T-helper 1 cell treated with Interleukin-12 subunit alpha and Interleukin-12 subunit beta and Interleukin-4 antibody, amounts not matched to agents 30 ng/mL and 1 ng/mL, for 36 hours (primary cell): ENCODE measurements at regions not wholly inside any gene's neighbourhood (a gene's known extent, or its start where the extent isn't known, plus 50 kb on each side); places are given as distances from the start of the nearest gene placed in this dataset.

Experiments
- intact Hi-C: fragments of 100-400 bp; cut with micrococcal nuclease; formaldehyde crosslinking; loops from one replicate; pipeline ENCODE4 v1.15.1; 2024

GRCh38 chr4:34196375-34196774 lies 2047.9 kb downstream of the ARAP2 start:
- intact Hi-C loops = no loop called here

DNA sequence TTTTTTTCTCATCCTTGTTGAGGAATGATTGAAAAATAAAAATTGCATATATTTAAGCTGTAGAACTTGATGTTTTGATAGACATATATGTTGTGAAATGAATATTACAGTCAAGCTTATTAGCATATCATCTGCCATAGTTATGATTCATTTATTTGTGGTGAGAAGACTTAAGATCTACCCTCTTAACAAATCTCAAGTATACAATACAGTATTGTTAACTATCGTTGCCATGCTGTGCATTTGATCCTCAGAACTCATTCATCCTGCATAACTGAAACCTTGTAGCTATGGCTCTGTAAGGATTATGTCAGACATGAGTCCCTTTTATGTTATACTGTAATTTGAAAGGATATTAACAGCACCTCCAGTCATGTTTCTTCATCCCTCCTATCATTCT lies 2045.3 kb downstream of the ARAP2 start:
- intact Hi-C loops = no loop called here

GRCh38 chr4:34200535-34200934 lies 2043.8 kb downstream of the ARAP2 start:
- intact Hi-C loops = no loop called here

- intact Hi-C loops = no loop called here
Observed at GRCh38 chr4:34202154-34202553, 2042.2 kb downstream of the ARAP2 start.

- intact Hi-C loops = no loop called here
Observed at GRCh38 chr4:34220601-34221000, 2023.7 kb downstream of the ARAP2 start.

DNA sequence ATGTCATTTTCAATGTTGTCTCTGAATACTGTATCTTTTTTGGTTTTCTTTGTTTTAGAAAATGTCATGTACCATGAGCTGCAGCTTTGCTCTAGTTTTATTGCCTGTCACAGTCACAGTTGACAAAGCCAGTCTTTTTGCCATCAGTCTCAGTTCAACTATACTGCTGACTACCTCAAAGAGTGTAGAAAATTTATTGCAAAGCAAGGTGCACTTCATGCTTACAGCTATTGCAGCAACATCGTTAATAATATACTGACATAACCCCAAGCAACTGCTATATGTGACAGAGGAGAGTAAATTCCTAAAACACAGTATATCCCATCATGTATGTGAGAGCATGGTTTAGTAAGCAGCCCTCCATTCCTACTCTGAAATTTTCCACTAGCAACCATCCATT lies 2022.3 kb downstream of the ARAP2 start:
- intact Hi-C loops = no loop called here

GRCh38 chr4:34236118-34236517 lies 2008.2 kb downstream of the ARAP2 start:
- intact Hi-C loops = no loop called here

DNA sequence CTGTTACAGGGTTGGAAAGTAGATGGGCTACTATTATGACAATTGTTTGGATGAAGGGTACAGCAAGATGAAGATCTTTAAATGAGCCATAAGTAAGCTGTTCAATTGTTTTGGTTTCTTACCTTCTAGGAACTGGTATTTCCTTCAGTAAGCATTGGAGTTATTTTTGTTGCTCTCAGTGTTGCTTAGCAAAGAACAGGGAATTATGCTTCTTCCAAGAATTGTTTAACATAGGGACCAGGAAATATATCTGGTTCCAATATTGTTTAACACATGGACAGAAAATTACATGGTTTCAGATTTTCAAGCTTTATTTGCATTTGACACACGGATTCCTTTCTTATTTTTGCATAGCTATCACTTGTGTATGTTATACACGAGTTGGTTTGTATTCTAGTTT lies 1999.0 kb downstream of the ARAP2 start:
- intact Hi-C loops = no loop called here

DNA sequence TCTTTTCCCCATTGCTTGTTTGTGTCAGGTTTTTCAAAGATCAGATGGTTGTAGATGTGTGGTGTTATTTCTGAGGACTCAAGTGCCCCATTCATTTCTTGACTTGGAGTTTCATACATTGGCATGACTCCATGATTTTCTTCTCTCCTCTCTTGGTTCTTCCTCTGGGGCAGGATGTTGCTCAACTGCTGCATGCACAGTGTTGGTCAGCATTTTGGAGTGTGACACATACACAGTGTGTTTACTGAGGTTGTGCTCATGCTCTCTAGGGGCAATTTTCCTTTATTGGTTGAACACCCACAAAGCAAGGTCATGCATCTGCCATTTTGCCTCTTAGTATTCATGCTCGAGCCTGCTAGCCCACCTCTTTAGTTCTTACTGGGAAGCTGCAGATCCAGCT lies 1993.8 kb downstream of the ARAP2 start:
- intact Hi-C loops = no loop called here

DNA sequence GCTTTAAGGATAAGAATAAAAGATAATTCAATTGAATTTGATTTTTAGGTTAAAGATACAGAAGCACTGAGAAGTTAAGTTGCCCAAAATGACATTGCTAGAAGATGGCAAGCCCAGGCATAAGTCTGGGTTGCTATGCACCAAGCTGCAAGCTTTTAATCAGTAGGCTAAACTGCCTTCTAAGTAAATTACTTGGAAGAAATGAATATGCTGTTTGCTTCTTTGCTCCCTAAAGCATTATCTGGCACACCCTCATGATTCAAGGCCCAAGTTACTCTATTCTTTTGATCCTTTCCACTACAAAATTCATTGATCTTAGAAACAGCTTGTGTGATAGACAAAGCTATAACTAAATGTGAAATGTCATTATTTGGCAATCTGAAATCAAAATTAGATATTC lies 1991.1 kb downstream of the ARAP2 start:
- intact Hi-C loops = no loop called here

DNA sequence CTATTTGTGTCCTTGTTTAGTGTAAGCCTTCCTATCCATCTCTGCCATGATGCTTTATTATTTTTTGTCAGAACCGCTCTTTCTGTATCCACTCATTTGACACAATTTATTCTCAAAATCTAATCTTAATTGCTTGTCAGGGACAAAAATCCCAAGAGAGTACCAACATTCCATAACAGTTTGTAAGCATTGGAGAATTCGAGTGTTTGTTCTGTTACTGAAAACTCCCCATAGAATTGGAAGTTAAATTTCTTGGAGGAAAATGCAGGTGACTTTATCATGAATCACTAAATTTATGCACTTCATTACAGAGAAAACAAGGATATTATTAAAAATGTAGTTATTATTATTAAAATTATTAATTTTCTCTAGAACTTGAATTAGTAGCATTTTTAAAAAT lies 1986.1 kb downstream of the ARAP2 start:
- intact Hi-C loops = no loop called here

DNA sequence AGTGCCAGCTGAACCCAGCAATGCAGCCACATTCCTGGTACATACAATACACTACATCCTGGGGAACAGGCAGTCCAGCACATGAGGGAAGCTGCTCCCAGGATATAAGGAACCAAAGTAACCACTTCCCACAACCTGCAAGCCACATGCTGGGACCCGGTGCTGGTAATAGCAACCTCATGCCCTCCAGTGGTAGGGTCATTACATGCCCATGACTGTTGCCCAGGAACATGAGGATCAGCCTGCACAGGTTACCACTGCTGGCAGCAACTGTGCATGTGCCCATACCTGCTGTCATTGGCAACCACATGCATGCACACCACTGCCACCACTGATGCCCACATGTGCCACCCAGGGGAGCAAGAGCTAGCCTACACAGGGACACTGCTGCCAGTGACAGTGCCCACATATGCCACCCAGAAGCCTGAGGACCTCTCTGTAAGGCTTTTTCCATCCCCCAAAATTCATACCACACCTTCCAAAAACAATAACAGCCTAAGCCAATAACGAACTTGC lies 1982.5 kb downstream of the ARAP2 start:
- intact Hi-C loops = no loop called here

DNA sequence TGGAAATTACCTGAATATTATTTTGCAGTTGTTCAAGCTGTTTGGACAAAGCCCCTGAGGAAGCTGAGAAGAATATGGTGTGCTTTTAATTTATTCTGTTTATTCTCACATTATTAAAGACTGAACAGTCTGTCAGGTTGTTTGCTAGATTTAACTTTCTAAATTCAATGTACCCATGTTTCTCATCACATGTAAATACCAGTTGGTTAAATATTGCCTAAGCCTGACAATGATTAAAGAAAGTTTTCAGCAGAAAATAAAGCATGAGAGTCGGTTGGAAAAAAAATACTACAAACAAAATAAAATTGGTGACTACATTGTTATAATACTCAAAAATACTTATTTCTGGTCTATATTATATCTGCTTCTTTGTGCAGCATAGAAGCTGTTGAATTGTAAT lies 1974.7 kb downstream of the ARAP2 start:
- intact Hi-C loops = no loop called here

DNA sequence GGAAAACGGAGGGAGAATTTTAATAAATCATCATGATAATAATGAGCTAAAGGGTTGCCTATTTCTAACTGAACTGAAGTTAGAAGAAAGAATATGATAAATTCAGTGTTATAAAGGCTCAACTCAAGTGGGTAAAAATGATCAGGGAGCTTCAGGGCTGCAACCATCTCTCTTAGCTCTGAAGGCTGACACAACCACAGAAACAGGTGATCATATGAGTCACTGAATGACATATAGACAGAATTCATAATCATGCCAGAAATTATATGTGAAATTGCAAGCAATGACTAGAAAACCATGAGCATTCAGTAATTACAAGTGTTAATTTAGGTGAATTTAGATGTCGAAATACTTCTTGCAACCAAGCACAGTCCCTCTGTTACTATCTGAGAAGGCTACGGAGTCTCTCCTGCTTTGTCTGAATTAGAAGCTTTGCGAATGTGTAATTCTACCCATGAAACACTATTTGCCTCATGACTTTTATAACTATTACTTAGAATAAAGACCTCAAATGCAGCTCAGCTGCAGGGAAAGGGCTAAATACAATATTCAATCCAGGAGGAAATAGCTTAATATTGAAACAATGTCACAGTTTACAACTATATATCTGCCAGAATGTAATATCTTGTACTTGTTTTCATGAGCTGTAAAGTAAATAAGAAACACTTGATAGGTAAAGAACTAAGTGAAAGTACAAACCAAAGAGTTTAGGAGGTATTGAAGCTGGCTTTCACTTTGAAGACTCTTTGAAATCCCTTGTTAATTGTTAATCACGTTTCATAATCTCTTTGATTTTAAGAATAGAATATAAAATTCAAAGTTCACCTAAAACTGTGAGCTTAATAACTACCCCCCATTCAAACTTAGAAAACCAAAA lies 1972.6 kb downstream of the ARAP2 start:
- intact Hi-C loops = no loop called here

- intact Hi-C loops = no loop called here
Observed at GRCh38 chr4:34279011-34279410, 1965.3 kb downstream of the ARAP2 start.

- intact Hi-C loops = no loop called here
Observed at GRCh38 chr4:34280131-34280530, 1964.2 kb downstream of the ARAP2 start.

DNA sequence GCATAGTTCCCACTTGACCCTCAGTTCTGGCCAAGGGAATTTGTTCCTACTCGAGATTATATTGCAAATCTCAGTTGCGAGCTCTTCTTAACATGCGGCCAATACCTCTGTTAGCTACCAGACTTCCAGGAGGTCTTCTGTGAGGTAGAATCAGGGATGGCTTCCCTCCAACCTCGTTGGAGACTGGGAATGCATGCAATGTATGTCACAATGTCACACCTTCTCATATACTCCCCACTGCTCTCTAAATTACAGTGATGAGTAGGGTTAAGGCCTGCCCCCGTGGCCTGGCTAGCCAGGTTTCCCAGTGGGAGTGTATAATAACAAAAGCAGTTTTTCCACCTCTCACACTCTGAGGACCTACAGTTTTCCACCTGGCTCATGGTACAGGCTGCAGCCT lies 1962.5 kb downstream of the ARAP2 start:
- intact Hi-C loops = no loop called here

- intact Hi-C loops = no loop called here
Observed at GRCh38 chr4:34289489-34289888, 1954.8 kb downstream of the ARAP2 start.

GRCh38 chr4:34289962-34290361 lies 1954.4 kb downstream of the ARAP2 start:
- intact Hi-C loops = no loop called here

DNA sequence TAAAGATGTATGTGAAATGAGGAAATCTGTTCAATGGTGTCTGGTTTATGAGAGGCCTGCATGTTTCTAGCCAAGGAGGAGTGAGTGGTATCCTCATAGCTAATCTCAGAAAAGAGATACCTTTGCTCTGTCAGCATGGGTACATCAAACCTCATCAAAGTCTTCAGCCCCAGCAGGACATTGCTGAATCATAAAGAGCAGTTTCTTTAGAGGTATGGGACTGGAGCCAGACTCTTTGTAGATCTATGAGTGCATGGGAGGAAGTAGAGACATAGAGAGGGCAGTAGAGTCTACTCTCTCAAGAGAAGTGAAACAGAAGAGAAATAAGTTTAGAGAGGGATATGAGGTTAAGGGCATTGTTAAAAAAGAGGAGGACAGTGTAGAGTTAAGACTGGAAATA lies 1950.9 kb downstream of the ARAP2 start:
- intact Hi-C loops = no loop called here

DNA sequence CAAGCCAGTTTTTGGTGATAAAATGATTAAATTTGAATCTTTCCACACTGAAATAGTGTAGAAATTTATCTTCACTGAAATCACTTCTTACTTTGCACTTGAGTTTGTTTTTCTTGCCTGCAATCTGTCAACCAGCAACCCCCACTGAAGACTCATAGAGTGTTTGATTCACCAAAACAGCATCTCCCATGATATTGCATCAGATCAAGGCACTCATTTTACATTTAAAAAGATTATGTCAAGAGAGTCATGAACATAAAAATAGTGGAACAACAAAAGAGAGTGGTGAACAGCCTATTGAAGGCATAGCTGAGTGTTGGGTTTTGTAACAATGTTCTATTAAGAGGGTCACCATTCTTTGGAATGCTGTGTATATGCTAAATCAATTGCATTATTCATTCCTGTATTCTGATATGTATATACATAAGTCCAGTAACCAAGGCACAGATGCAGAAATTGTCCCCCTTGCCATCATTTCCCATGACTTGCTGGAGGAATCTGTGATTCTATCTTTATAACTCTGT lies 1934.9 kb downstream of the ARAP2 start:
- intact Hi-C loops = no loop called here

DNA sequence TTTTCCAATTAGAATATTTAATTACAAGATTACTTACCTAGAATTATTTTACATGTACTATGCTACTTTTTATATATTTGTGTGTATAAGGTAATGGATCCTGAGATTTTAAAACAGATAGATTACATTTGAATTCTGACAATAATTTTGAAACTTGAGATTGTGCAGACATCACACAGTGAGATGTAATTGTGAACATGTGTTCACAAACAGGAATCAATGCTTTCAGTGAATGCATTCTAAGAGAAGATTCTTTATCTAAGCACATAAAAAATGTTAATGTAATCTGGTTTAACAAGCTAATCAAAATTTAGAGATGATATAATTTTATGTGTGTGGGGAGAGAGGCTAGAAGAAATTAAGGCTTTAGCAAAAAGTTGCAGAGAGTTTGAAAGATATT lies 1925.5 kb downstream of the ARAP2 start:
- intact Hi-C loops = no loop called here
